Right renal pelvis (tissue), 4 donors: ENCODE measurements at regions not wholly inside any gene's neighbourhood (a gene's known extent, or its start where the extent isn't known, plus 50 kb on each side); places are given as distances from the start of the nearest gene placed in this dataset.

ENCODE experiments used
- DNase-seq, 4 donors: peaks; one replicate each; pipeline ENCODE4 v3.0.0-alpha.2; 2013; ENCODE audit warnings: low read depth in 4 of 4, low spot score in 3 of 4, missing footprints in 1 of 4

GRCh38 chr2:43039376-43040080 is 186.9 kb downstream of the ZFP36L2 start:
- no peak for DNase-seq

DNA sequence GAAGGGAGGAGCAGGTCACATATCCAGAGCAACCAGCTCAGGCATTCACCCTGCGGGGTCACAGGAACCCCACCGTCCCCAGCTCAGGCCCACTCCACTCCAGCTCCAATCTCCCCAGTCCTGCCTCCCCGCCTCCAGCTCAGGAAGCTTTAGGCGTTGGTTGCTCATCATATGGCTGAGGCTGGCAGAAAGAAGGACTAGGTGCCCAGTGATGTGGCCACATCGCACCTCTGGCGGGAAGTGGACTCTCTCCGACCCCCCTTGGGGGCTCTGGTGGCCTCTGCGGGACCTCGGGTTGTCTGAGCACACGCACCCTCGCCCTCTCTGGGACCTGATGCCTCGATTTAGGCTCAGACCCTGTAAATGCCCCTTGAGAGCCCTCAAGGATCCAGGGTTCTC is 187.7 kb downstream of the ZFP36L2 start:
- no peak for DNase-seq

DNA sequence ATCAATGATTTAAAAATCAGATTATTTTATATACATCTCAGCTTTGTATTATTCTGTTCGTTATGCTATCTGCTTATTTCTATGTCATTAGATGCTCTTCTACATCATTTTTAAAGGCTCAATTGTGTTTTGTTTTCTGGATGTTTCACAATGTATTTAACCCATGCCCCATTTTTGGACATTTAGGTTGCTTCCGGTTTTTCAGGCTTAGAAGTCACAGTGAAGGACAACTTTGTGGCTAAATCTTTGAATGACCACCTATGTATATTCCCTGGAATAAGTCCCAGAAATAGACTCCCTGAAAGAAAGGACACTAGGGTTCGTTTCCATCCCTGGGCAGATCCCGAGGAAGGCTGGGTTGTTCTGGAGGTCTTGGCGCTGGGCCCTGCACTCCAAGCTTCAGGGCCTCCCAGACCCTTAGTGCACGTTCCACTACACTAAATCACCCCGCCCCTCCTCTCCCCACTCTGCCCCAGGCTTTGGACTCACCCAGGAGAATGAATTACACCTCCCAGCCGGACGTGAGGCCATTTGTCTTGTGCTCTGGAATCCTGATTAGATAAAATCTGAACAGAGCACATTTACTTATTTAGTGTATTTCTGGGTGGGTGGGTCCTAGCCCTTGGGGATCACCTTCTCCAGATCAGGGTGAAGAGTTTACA is 188.2 kb downstream of the ZFP36L2 start:
- DNase-seq, result peak in 3 of 4 donors; percentile 39 to 61 (median 61)

DNA sequence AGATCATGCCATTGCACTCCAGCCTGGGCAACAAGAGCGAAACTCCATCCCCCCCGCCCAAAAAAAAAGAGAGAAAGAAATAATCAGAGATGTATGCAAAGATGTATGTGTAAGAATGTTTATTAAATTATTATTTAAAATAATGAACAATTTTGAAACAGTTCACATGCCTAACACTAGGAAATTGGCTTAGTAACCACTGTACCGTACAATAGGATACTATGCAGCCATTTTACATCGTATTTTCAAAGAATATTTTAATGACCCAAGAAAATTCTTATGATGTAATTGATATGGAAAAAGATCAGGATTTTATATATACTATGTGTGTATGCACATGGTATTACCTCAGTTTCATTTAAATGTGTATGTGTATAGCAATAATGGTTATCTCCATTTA is 190.5 kb downstream of the ZFP36L2 start:
- DNase-seq, result no peak

GRCh38 chr2:43034921-43035320 is 191.5 kb downstream of the ZFP36L2 start:
- DNase-seq, result no peak

GRCh38 chr2:43034242-43034619 is 192.2 kb downstream of the ZFP36L2 start:
- no peak for DNase-seq

DNA sequence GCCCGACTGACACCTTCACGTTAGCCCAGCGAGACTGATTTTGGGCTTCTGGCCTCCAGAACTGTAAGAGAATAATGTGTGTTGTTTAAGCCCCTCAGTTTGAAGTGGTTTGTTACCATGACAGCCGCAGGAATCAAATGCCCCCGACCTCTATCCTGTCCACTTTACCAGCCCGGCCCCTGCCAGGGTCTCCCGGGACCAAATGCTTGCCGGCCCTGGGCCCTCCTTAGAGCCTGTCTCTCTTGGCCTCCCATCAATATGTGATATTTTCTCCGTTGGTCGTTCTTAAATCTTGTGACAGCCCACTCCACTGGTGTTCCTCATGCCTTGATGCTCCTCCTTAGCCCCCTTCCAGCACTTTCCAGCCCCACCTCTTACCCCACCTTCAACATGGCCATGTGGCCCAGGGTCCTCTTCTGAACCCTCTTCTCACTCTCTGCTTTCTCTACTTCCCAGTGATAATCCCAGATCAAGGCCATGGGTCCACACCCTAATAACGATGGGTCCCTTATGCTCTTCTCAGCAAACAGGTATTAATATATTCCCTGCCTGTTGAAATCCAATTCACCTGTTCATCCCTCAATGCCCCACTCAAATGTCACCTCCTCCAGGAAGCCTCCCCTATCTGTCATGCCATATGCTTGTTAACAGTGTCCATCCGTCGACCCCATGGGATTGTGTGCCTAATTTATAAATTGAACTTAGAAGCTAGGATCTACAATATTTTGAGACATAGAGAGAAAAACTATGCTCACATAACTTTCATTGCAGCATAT is 192.8 kb downstream of the ZFP36L2 start:
- no peak for DNase-seq

GRCh38 chr2:43033016-43033270 is 193.5 kb downstream of the ZFP36L2 start:
- DNase-seq, result no peak

DNA sequence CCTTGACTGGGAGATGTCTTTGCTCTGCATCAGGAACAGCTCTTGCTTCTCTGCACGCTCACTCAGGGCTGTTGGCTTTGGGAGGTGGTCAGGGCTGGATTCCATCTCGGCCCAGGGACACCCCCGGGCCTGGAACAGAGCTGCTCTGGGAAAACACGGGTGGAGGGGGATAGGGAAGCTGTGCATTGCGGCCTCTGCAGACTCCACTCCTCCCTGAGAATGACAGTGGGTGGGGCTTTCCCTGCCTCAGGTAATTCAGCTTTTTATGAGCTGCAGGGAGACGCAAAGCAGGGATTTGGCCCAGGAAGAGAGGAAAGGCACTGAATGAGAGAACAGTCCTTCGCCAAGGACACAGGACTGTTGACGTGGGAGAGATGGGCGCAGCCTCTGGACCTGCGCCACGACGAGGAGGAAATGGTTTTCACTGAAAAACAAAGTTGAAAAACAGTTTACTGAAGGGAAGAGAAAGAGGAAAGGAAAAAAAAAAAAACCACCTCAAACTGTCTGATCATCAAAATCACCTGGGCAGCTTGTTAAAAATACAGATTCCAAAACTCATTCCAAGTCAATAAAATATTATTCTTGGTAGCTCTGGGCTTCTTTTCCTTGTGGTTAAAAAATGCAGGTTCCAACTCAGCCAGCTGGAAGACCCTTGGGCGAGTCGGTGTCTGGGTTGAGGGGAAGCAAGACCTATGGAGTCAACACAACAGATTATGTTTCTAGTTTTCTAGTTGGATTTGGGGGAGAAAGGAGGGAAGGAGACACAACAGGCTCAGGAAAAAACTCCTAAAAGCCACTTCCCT is 194.0 kb downstream of the ZFP36L2 start:
- DNase-seq, result no peak

DNA sequence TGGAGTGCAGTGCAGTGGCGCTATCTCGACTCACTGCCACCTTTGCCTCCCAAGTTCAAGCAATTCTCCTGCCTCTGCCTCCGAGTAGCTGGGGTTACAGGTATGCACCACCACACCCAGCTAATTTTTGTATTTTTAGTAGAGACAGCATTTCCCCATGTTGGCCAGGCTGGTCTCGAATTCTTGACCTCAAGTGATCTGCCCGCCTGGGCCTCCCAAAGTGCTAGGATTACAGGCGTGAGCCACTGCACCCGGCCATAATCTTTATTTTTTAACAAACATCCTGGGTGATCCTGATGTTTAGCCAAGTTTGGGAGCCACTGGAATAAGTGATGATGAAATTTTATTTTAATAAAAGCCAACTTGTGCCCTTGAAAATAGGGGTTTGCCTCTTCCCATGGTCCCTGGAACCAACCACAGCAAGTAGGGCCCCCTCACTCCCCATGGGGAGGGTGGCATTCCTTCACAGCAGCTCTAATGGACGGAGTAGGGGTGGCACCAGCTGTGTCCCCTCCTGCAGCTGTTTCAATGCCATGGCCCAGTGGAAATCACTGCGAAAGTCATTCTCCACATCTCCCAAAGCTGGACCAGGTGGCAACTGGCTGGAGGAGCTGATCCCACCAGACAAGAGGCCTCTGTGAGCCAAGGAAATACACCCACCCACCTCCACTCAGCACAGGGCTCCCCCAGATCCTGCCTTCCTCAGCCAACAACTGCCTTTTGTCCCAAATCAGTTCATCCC is 194.8 kb downstream of the ZFP36L2 start:
- DNase-seq, result no peak

GRCh38 chr2:43030551-43031307 is 195.7 kb downstream of the ZFP36L2 start:
- DNase-seq, result no peak

DNA sequence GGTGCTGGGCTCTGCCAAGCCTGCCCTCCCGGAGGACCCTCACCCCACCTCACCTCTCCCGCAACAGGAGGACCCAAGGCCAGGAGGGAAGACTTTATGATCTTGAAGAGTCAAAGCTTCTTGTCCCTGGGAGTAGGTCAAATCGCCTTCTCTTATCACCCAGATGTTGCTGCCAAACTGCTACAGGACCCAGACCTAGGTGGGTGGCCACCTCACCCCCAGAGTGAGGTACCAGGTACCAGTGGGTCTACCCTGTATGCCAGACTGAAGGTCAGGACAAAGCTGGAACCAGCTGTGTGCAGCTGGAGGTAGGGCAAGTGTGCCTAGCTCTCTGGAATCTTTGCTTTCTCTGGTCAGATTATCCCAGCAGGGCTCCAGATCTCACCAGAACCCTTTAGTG is 197.2 kb downstream of the ZFP36L2 start:
- DNase-seq, result no peak

- DNase-seq, result no peak
These were observed 198.2 kb downstream of the ZFP36L2 start for GRCh38 chr2:43028188-43028587.

DNA sequence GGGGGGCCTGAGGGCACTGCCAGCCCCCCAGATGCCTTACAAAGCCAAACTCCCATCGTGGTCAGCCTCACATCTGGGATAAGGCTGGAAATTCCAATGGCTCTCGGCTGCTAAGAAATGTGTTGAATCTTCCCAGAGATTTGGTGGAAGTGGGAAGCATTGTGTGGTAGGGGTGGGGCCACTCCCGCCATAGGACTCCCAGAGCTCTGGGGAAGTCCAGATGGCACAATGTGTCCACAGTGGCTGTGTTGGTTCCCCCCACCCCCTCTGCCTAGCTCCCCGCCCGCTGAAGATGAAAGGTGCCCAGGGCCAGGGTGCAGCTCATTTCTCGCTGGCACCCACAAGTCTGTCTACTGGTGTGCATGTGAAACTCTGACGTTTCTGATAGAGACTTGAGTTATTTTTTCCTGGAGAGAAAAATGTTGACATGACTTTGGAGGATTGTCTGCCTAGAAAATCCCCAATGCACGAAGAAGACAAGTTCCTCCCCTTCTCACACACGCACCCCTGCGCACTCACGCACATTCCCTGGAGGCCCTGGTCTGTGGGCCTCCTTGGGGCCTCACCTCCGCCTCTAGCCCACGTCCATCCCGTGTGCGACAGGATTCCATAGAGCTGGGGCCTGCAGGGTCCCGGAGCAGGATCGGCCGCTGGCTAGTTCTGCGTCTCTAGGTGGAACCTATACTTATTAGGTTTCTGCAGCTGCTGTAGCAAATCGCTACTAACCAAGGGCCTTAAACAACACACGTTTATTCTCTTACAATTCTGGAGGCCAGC is 199.1 kb downstream of the ZFP36L2 start:
- DNase-seq, result no peak

DNA sequence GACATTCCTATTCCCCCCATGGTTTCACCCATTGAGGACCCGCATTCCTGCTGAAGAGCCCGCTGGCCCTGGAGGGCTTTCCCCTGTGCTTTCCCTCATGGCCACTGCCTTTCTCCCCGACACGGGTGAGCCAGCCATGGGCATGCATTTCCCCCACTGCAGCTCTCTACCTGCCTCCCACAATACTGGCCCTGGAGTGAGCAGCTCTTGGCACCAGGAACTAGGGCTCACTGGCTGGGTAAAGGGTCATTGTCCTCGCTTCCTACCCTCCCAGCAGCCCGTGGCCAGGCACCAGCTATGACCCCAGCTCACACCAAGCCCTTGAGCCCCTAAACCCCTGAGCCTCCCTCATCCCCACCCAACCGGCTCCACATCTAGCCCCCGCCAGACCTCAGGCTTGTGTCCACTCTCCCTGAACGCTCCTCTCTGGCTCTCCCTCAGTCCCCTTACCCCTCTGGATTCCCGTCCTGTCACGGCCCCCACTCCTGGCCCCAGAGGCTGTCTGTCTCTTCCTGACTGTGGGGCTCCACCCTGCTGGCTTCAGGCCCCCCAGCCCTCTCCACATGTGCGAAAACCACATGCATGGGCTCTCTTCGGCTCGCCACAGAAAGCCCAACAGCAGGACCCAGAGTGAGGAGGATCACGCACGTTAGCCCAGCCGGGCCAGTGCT is 199.8 kb downstream of the ZFP36L2 start:
- DNase-seq, result no peak

GRCh38 chr2:43025709-43026295 is 200.6 kb downstream of the ZFP36L2 start:
- DNase-seq, result no peak

- peak in 1 of 4 donors; percentile 57 for DNase-seq
These were observed 201.8 kb downstream of the ZFP36L2 start for GRCh38 chr2:43024515-43025011.
